A172 (cell line): ENCODE measurements at regions not wholly inside any gene's neighbourhood (a gene's known extent, or its start where the extent isn't known, plus 50 kb on each side); places are given as distances from the start of the nearest gene placed in this dataset.

Experiments
- DNase-seq: peaks from one replicate; pipeline ENCODE4 v3.0.0-alpha.2; 2015; ENCODE audit warnings: low spot score

- DNase-seq = no peak
Measured at GRCh38 chr21:38658511-38658910, 147.2 kb upstream of the ETS2 start.

- DNase-seq = no peak
Measured at GRCh38 chr21:38659936-38660332, 145.8 kb upstream of the ETS2 start.

- no peak for DNase-seq
Measured at GRCh38 chr21:38660333-38661196, 145.2 kb upstream of the ETS2 start.

- DNase-seq = no peak
Measured at GRCh38 chr21:38661197-38661871, 144.4 kb upstream of the ETS2 start.

GRCh38 chr21:38661889-38662568, 143.7 kb upstream of the ETS2 start:
- no peak for DNase-seq

GRCh38 chr21:38663282-38663681, 142.4 kb upstream of the ETS2 start:
- DNase-seq = no peak

GRCh38 chr21:38664315-38664714, 141.4 kb upstream of the ETS2 start:
- DNase-seq = no peak

DNA sequence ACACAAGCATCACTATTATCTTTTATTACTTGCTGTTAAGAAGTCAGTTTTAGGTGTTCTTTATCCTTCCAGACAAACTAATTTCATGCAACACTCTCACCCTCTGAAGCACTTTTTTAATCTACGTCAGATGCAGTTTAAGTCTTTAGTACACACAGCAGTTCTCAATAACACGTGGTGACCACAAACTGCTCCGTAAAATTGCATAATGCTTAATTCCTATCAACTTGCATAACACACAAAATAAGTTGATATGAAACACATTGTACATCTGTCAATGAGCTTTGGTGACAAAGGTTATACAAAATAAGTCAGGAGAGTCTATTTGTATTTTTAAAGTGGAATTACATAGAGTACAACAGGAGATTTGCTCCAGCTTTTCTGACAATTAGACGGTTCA, 140.9 kb upstream of the ETS2 start:
- DNase-seq = no peak

GRCh38 chr21:38667291-38667870, 138.3 kb upstream of the ETS2 start:
- no peak for DNase-seq

DNA sequence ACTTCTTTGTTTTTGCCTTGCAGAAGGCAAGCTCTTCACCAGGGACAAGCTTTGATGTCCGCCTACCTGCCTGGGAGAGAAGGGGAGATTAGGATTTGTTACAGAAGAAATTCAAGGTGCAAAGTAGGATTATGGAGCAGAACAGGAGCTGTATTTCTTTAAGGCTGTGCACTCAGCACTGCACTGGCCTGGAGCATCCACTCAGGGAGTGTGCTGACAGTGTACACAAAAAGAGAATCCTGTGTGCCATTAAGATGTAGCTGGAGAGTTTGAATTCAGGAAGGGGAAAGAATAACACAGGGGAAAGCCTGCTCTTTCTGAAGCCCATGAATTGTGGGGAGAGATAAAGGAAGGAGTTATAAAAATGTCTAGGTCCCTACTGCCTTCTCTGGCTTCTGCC, 137.7 kb upstream of the ETS2 start:
- no peak for DNase-seq

DNA sequence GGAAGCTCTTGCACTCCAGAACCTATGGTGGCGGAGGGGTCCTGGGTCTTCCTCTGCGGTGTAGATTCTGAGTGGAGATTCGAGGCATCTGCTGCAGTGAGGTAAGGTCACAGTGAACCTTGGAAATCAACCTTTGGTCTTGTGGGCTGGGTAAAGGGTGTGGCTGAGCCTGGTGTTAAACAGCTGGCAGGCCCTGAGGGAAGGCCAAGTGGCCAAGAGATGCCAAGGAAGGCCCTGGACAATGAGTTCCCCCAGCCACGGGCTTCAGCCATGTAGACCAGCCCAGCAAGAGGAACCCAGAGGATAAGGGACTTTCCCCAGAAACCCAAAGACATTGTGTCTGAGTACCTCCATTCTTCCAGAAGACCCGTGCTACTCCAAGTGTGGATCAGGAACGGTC, 137.2 kb upstream of the ETS2 start:
- DNase-seq = no peak

- peak; percentile 35 for DNase-seq
Measured at GRCh38 chr21:38669186-38669585, 136.5 kb upstream of the ETS2 start.

GRCh38 chr21:38670861-38671260, 134.9 kb upstream of the ETS2 start:
- no peak for DNase-seq

GRCh38 chr21:38671773-38672172, 134.0 kb upstream of the ETS2 start:
- no peak for DNase-seq

- no peak for DNase-seq
Measured at GRCh38 chr21:38675182-38675824, 130.4 kb upstream of the ETS2 start.

DNA sequence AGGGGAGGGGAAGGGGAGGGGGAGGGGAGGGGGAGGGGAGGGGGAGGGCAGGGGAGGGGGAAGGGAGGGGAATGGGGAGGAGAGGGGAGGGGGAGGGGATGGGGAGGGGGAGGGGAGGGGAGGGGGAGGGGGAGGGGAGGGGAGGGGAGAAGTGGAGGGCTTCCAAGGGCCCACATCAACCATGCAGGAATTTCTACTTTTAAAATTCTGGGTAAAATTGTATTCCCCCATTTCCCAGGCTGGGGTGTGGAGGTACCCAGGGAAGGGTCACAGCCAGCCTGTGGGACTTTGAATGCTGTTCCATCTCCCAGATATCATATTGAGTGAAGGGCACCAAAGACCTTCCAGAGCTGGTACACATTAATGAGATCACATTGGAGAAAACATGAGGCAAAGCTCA, 126.9 kb upstream of the ETS2 start:
- no peak for DNase-seq

- DNase-seq = peak; percentile 94
Measured at GRCh38 chr21:38679534-38679933, 126.2 kb upstream of the ETS2 start.

GRCh38 chr21:38680401-38680800, 125.3 kb upstream of the ETS2 start:
- peak; percentile 16 for DNase-seq

DNA sequence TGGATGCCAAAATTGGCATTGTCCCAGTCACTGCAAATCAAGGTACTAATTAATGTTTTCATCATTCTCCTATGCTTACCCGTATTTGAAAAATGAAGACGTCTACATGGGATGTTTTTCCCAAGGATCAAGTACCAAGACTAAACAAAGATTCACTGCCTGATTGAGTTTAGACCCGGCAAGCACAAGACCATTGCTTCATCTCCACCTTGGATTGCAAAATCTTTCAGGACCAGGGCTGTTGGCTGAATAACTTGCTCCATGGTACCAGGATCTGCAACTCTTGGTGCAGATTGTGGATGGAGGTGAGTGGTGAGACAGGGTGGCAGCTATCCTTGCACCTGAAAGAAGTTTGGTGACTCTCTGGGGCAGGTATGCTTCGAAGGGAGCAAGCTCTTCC, 122.5 kb upstream of the ETS2 start:
- no peak for DNase-seq

DNA sequence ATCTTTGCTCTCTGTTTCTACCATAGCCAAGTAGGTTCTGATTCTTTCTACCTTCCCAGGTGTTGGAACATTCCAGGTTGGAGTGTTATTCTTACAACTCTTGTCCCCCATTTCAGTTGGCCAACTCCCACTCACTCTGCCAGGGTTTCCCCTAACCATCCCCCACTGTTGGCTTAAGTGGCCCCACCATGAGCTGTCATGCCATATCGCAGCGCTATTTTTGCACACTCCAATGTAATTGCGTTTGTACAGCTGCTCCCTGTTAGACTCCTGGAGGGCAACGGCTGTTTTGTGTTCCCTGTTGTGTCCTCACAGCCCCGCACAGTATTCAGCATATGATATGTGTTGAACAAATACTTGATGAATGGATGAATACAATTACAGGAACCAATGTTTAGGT, 117.7 kb upstream of the ETS2 start:
- no peak for DNase-seq

- no peak for DNase-seq
Measured at GRCh38 chr21:38691631-38692030, 114.1 kb upstream of the ETS2 start.

DNA sequence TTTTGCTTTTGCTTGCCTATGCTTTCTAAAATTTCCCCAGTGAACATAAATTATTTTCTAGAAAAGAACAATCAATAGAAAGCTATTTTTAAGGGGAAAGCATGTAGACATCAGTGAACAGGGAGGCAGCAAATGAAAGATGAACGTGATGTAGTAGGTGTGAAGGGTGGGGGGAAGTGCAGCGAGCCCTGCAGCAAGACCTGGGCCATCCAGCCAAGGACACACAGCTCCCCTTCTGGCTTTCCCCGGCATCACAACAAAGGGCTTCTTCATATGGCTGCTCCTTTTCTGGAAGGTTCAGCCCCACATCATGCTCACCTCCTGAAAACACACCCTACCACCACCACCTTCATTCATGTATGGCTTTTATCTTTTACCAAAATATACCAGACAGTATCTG, 109.2 kb upstream of the ETS2 start:
- no peak for DNase-seq
